ENCODE measurements at regions not wholly inside any gene's neighbourhood (a gene's known extent, or its start where the extent isn't known, plus 50 kb on each side); places are given as distances from the start of the nearest gene placed in this dataset.

DNA sequence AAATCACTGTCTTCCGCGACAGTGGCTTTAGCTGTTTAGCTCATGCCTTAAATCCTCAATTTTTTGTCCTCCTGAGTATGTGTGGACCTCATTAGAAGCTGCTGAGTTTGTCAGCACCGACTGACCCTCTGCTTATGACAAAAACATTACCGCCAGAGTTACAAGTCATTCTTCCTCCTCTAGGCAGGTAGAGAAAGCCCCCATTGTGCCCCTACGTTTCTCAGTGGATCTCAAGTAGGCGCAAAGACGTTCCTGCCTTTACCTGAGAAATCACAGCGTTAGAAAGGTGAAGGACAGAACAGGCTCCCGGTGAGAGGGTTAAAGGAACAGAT is 227.3 kb upstream of the PDE10A start:
- no peaks in the 10 kb centered on the region for H4K20me1 ChIP-seq (ENCODE audit: insufficient read depth, low read length)
- in situ Hi-C loops (cut with HindIII; ENCODE audit: extremely low pct_ligation_motif_present, low pct_unique_long_range_greater_than_20kb) (no loop called here), intact Hi-C loops (cut with micrococcal nuclease; ENCODE audit: unreplicated experiment) (loop anchor here (1.0 kb wide), 2 partner anchors 208 to 216 kb away; no protein-coding TSS in a partner anchor)
- DNase-seq (ENCODE audit: low spot score) = no peak
- H3K36me3 ChIP-seq (replicated peaks in 1 of 2; ENCODE audit: control insufficient read depth in 1 of 2, insufficient read depth in 2 of 2, low read length in 2 of 2) = no peaks in the 10 kb centered on the region
- no peak overlapping the region for H3K4me2 ChIP-seq (ENCODE audit: low read depth, low read length)
- no TSS peak for BruUV-seq (replicated peaks)
- no peak for FAIRE-seq
- WGBS (ENCODE audit: low lambda C conversion rate) = 15% methylated on average over 9 of the region's 9 CpGs
- H3K9ac ChIP-seq (ENCODE audit: insufficient read depth, low read depth, low read length) = no peak overlapping the region
- H3K9me3 ChIP-seq (ENCODE audit: low read length) = no peaks in the 10 kb centered on the region
- H3K79me2 ChIP-seq (ENCODE audit: insufficient read depth, low read length) = no peaks in the 10 kb centered on the region
- no peak overlapping the region for H3K4me3 ChIP-seq (replicated peaks in 1 of 3; ENCODE audit: insufficient read depth in 1 of 3, low read depth in 2 of 3, low read length in 3 of 3)
- peaks cover 0 to 35% of the 10 kb centered on the region in 2 experiments; a peak in 2 of 5 replicates for H3K27me3 ChIP-seq (ENCODE audit: control insufficient read depth in 1 of 2, insufficient read depth in 2 of 2, low read length in 2 of 2)
- H3K4me1 ChIP-seq (ENCODE audit: insufficient read depth, low read length) = no peaks in the 10 kb centered on the region
- ATAC-seq = peak; percentile 14; the same call in 1 of the 3 replicates
- no peak overlapping the region for H2AFZ ChIP-seq (ENCODE audit: low read length)
- TF ChIP-seq ZNF747 (CRISPR knock-in tag; IDR thresholded peaks at IDR 0.05; ENCODE audit: borderline replicate concordance) (no peak), ZNF558 (CRISPR knock-in tag; IDR thresholded peaks at IDR 0.05; ENCODE audit: borderline replicate concordance) (no peak), ZSCAN30 (CRISPR knock-in tag; IDR thresholded peaks at IDR 0.05) (no peak), ELF4 (CRISPR knock-in tag; IDR thresholded peaks at IDR 0.05; ENCODE audit: borderline replicate concordance) (no peak), MAF1 (CRISPR knock-in tag; IDR thresholded peaks at IDR 0.05; ENCODE audit: borderline replicate concordance) (no peak), TSC22D2 (CRISPR knock-in tag; IDR thresholded peaks at IDR 0.05; ENCODE audit: borderline replicate concordance) (no peak), ZNF777 (CRISPR knock-in tag; IDR thresholded peaks at IDR 0.05) (no peak), ONECUT2 (CRISPR knock-in tag; IDR thresholded peaks at IDR 0.05) (no peak), ZNF484 (CRISPR knock-in tag; IDR thresholded peaks at IDR 0.05; ENCODE audit: borderline replicate concordance, low read depth) (no peak), ZBTB8A (CRISPR knock-in tag; IDR thresholded peaks at IDR 0.05; ENCODE audit: borderline replicate concordance, low read depth) (no peak), ZNF75D (CRISPR knock-in tag; IDR thresholded peaks at IDR 0.05; ENCODE audit: borderline replicate concordance) (no peak), HCFC1 (IDR thresholded peaks at IDR 0.05; ENCODE audit: low read depth, low read length) (no peak), ZNF772 (CRISPR knock-in tag; IDR thresholded peaks at IDR 0.05) (no peak), KLF11 (CRISPR knock-in tag; IDR thresholded peaks at IDR 0.05) (no peak), FOXK2 (IDR thresholded peaks at IDR 0.05) (no peak), KLF16 (CRISPR knock-in tag; IDR thresholded peaks at IDR 0.05) (no peak)
- H3K27ac ChIP-seq (ENCODE audit: extremely low read length, insufficient read depth, low read length) = no peak overlapping the region
- CTCF ChIA-PET (ENCODE audit: low intra/inter-chr PET ratio, low total read pairs) = interaction anchor here (1.3 to 1.9 kb wide), 2 partner anchors 207 to 216 kb away, joined by 5 to 8 read pairs; no protein-coding TSS in a partner anchor
- POLR2A ChIA-PET = no interaction called here
